H1 (cell line): ENCODE measurements at regions not wholly inside any gene's neighbourhood (a gene's known extent, or its start where the extent isn't known, plus 50 kb on each side); places are given as distances from the start of the nearest gene placed in this dataset.

Experiments used
- CTCF ChIA-PET: fragments of 300-600 bp; sonication (Branson Sonifier 250); formaldehyde crosslinking; loops from one replicate; lab custom pipeline; 2021; ENCODE audit not compliant: partially characterized antibody; lab: Charles Lee
- POLR2A ChIA-PET: fragments of 300-600 bp; sonication (Branson Sonifier 250); formaldehyde crosslinking; loops from one replicate; lab custom pipeline; 2021; ENCODE audit warnings: inconsistent platforms; ENCODE audit not compliant: partially characterized antibody; lab: Charles Lee
- DNase-seq, 2 experiments: peaks; one replicate each; pipeline versions ENCODE4 v3.0.0 to v3.0.0-alpha.2; 2010 to 2022; ENCODE audit warnings: low spot score in 2 of 2, low read depth in 1 of 2, mixed read lengths in 1 of 2
- FAIRE-seq: peaks from 2 replicates; lab custom pipeline; 2011; peaks lifted over from hg19 to GRCh38; lab: Jason Lieb, UNC
- H2AFZ ChIP-seq: 2 replicates; pipeline ENCODE4 v1.8.1; 2012; ENCODE audit warnings: low read length, inconsistent platforms
- H2AK5ac ChIP-seq: 2 replicates; pipeline ENCODE4 v1.6.1; 2013; ENCODE audit warnings: low read depth, low read length
- H2BK120ac ChIP-seq: replicated peaks from 2 replicates; pipeline ENCODE3; 2013; ENCODE audit warnings: low read depth, low read length, inconsistent platforms
- H2BK12ac ChIP-seq: 2 replicates; pipeline ENCODE4 v1.6.1; 2013; ENCODE audit warnings: low read depth, low read length
- H2BK15ac ChIP-seq: 2 replicates; pipeline ENCODE4 v1.6.1; 2013; ENCODE audit warnings: low read length
- H2BK20ac ChIP-seq: 2 replicates; pipeline ENCODE4 v1.6.1; 2013; ENCODE audit warnings: low read length
- H2BK5ac ChIP-seq: 2 replicates; pipeline ENCODE4 v1.6.1; 2013; ENCODE audit warnings: low read depth, low read length
- H3K14ac ChIP-seq: 2 replicates; pipeline ENCODE4 v1.6.1; 2013; ENCODE audit warnings: inconsistent platforms; ENCODE audit not compliant: insufficient read length
- H3K18ac ChIP-seq: 2 replicates; pipeline ENCODE4 v1.6.1; 2013; ENCODE audit warnings: low read length; ENCODE audit errors: extremely low read depth
- H3K23ac ChIP-seq: 2 replicates; pipeline ENCODE4 v1.6.1; 2013; ENCODE audit warnings: inconsistent platforms; ENCODE audit not compliant: insufficient read length
- H3K23me2 ChIP-seq: 2 replicates; pipeline ENCODE4 v1.6.1; 2013; ENCODE audit warnings: low read depth, low read length
- H3K27ac ChIP-seq: 2 replicates; pipeline ENCODE4 v1.6.1; 2011; ENCODE audit warnings: low read depth, low read length, inconsistent platforms
- H3K27me3 ChIP-seq, 4 experiments: replicated peaks in 1 of 4; 1 replicate in 1 of 4; 2 replicates in 3 of 4; pipeline versions ENCODE4 v1.6.1 to v1.8.1; 2011 to 2013; ENCODE audit warnings: low read length in 3 of 4, mild to moderate bottlenecking in 3 of 4, inconsistent platforms in 2 of 4, mixed read lengths in 2 of 4, moderate library complexity in 1 of 4; ENCODE audit not compliant: control insufficient read depth in 3 of 4, insufficient read depth in 3 of 4; ENCODE audit errors: extremely low read depth in 1 of 4
- H3K36me3 ChIP-seq, 4 experiments: 2 replicates each; pipeline versions ENCODE4 v1.6.1 to v1.8.1; 2011 to 2013; ENCODE audit warnings: mild to moderate bottlenecking in 4 of 4, low read length in 3 of 4, moderate library complexity in 2 of 4, control low read depth in 1 of 4, inconsistent platforms in 1 of 4; ENCODE audit not compliant: insufficient read depth in 4 of 4, control insufficient read depth in 2 of 4
- H3K4ac ChIP-seq: replicated peaks from 2 replicates; pipeline ENCODE3; 2013; ENCODE audit warnings: low read length, low read depth, mixed read lengths, inconsistent platforms; ENCODE audit not compliant: insufficient read length
- H3K4me1 ChIP-seq, 4 experiments: replicated peaks in 1 of 4; 1 replicate in 1 of 4; 2 replicates in 3 of 4; pipeline versions ENCODE4 v1.6.1 to v1.8.1; 2011 to 2013; ENCODE audit warnings: low read length in 3 of 4, inconsistent platforms in 2 of 4, mixed read lengths in 1 of 4; ENCODE audit not compliant: insufficient read depth in 4 of 4, control insufficient read depth in 3 of 4
- H3K4me2 ChIP-seq, 2 experiments: 2 replicates each; pipeline versions ENCODE4 v1.6.1 to v1.8.1; 2011 to 2013; ENCODE audit warnings: low read depth in 2 of 2, low read length in 2 of 2, control low read depth in 1 of 2, inconsistent platforms in 1 of 2, mild to moderate bottlenecking in 1 of 2; ENCODE audit not compliant: insufficient read depth in 1 of 2
- H3K4me3 ChIP-seq, 4 experiments: fragments of 200-600, 300-600 bp in 1 of 4; sonication (generic), shearing (Covaris generic), sonication (Bioruptor Twin) in 1 of 4; 2 replicates each; pipeline versions ENCODE4 v1.5.1 to v1.8.1; 2011 to 2016; ENCODE audit warnings: low read length in 4 of 4, low read depth in 3 of 4, control low read depth in 2 of 4, inconsistent platforms in 2 of 4, mild to moderate bottlenecking in 2 of 4, mixed read lengths in 1 of 4, moderate library complexity in 1 of 4; ENCODE audit not compliant: insufficient read depth in 2 of 4; ENCODE audit errors: extremely low read depth in 1 of 4
- H3K56ac ChIP-seq: replicated peaks from 2 replicates; pipeline ENCODE3; 2013; ENCODE audit warnings: low read depth, mild to moderate bottlenecking, mixed read lengths, low read length, inconsistent platforms; ENCODE audit not compliant: insufficient read length
- H3K79me1 ChIP-seq: 2 replicates; pipeline ENCODE4 v1.6.1; 2013; ENCODE audit warnings: low read depth, low read length, control low read depth
- H3K79me2 ChIP-seq, 2 experiments: 2 replicates each; pipeline versions ENCODE4 v1.6.1 to v1.8.1; 2012 to 2013; ENCODE audit warnings: low read length in 2 of 2, mild to moderate bottlenecking in 2 of 2, inconsistent platforms in 1 of 2; ENCODE audit not compliant: insufficient read depth in 2 of 2, control insufficient read depth in 1 of 2
- H3K9ac ChIP-seq, 4 experiments: replicated peaks in 1 of 4; 1 replicate in 1 of 4; 2 replicates in 3 of 4; pipeline versions ENCODE4 v1.6.1 to v1.8.1; 2011 to 2013; ENCODE audit warnings: low read depth in 3 of 4, low read length in 3 of 4, control low read depth in 2 of 4, mild to moderate bottlenecking in 2 of 4, moderate library complexity in 2 of 4, inconsistent platforms in 1 of 4; ENCODE audit errors: extremely low read depth in 1 of 4
- H3K9me3 ChIP-seq, 2 experiments: 2 replicates each; pipeline versions ENCODE4 v1.6.1 to v1.8.1; 2012 to 2013; ENCODE audit warnings: mild to moderate bottlenecking in 2 of 2, moderate library complexity in 2 of 2, control low read depth in 1 of 2, inconsistent platforms in 1 of 2, low read depth in 1 of 2, low read length in 1 of 2, mixed read lengths in 1 of 2; ENCODE audit not compliant: insufficient read depth in 2 of 2
- H4K20me1 ChIP-seq, 2 experiments: replicated peaks in 1 of 2; 2 replicates each; pipeline versions ENCODE3 to v1.8.1; 2011 to 2013; ENCODE audit warnings: inconsistent platforms in 2 of 2, low read length in 2 of 2, mild to moderate bottlenecking in 1 of 2; ENCODE audit not compliant: insufficient read depth in 2 of 2, control insufficient read depth in 1 of 2
- H4K5ac ChIP-seq: 2 replicates; pipeline ENCODE4 v1.6.1; 2013; ENCODE audit warnings: low read length, low read depth, mixed read lengths, inconsistent platforms; ENCODE audit not compliant: insufficient read length
- H4K8ac ChIP-seq: 2 replicates; pipeline ENCODE4 v1.8.0; 2013; ENCODE audit warnings: mild to moderate bottlenecking, moderate library complexity, low read length, inconsistent platforms; ENCODE audit not compliant: insufficient read depth; ENCODE audit errors: extremely low read depth
- H4K91ac ChIP-seq: replicated peaks from 2 replicates; pipeline ENCODE3; 2013; ENCODE audit warnings: low read length, mixed read lengths, inconsistent platforms; ENCODE audit not compliant: insufficient read length
- CTCF ChIP-seq, 3 experiments: IDR thresholded peaks; 1 replicate in 2 of 3; 2 replicates in 1 of 3; pipeline versions ENCODE4 v1.5.1 to v1.6.1; 2011; ENCODE audit warnings: low read length in 3 of 3, mild to moderate bottlenecking in 3 of 3, inconsistent platforms in 2 of 3, low read depth in 1 of 3, moderate library complexity in 1 of 3; ENCODE audit not compliant: insufficient read depth in 1 of 3; ENCODE audit errors: control extremely low read depth in 1 of 3
- JUN ChIP-seq: IDR thresholded peaks from 2 replicates; pipeline ENCODE4 v1.6.1; 2011; ENCODE audit warnings: low read depth, mild to moderate bottlenecking, improper control_type of control experiment, low read length
- KDM5A ChIP-seq: fragments of 200-600 bp; IDR thresholded peaks from 2 replicates; pipeline ENCODE4 v1.7.1; 2012; ENCODE audit warnings: mild to moderate bottlenecking, low read length, inconsistent platforms, mixed read lengths
- MAFK ChIP-seq: IDR thresholded peaks from 2 replicates; pipeline ENCODE4 v1.6.1; 2012; ENCODE audit warnings: low read depth, mild to moderate bottlenecking, improper control_type of control experiment, low read length
- RFX5 ChIP-seq: IDR thresholded peaks from 2 replicates; pipeline ENCODE4 v1.6.1; 2011; ENCODE audit warnings: low read depth, low read length, improper control_type of control experiment, borderline replicate concordance
- SAP30 ChIP-seq: fragments of 300-600 bp; sonication (generic); IDR thresholded peaks from 2 replicates; pipeline ENCODE4 v1.7.1; 2012; ENCODE audit warnings: low read length, moderate library complexity, mild to moderate bottlenecking, inconsistent platforms; ENCODE audit not compliant: insufficient read depth, insufficient replicate concordance
- TBP ChIP-seq: IDR thresholded peaks from 2 replicates; pipeline ENCODE4 v1.6.1; 2011; ENCODE audit warnings: low read depth, low read length, improper control_type of control experiment
- TCF12 ChIP-seq: IDR thresholded peaks from 2 replicates; pipeline ENCODE4 v1.6.1; 2011; ENCODE audit warnings: low read depth, mild to moderate bottlenecking, low read length
- YY1 ChIP-seq: IDR thresholded peaks from 2 replicates; pipeline ENCODE4 v1.6.1; 2011; ENCODE audit warnings: low read depth, mild to moderate bottlenecking, low read length
- WGBS, 2 experiments: shearing (Covaris generic) in 1 of 2; methylation state at CpG; one replicate each; pipeline versions ENCODE4 v1.1.6 to v1.1.7; 2013 to 2015; ENCODE audit warnings: low lambda C conversion rate in 2 of 2, mixed read lengths in 2 of 2, inconsistent platforms in 1 of 2, low coverage in 1 of 2, missing lambda C conversion rate in 1 of 2; ENCODE audit not compliant: insufficient replicate concordance in 2 of 2, insufficient coverage in 1 of 2, insufficient read length in 1 of 2; ENCODE audit errors: extremely low coverage in 1 of 2, missing lambda C conversion rate in 1 of 2; 5-methylcytosine and 5-hydroxymethylcytosine counted together

DNA sequence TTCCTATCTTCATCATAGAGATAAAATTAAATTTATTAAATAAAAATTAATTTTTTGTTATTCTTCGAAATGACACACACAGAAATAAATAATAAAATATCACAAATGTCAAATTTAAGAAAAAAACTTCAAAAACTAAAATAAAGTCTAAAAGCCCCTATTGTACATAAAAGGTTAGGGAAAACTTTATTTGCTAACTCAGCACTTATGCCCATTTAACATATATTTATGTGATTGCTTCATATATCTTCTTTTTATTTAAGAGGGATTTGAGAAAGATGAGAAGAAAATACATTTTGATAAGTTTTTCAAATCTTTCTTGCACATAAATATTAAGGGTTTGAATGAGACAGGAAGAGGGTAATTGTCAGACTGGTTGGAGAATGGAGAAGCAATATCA, 2350.4 kb upstream of the RAG2 start:
- no peak overlapping the region for H2BK20ac ChIP-seq
- no peak overlapping the region for H4K5ac ChIP-seq
- no peaks in the 10 kb centered on the region for H4K20me1 ChIP-seq
- H2BK12ac ChIP-seq = no peak overlapping the region
- no peak overlapping the region for H3K4me3 ChIP-seq
- no peak overlapping the region for H3K23ac ChIP-seq
- H4K91ac ChIP-seq = no peak overlapping the region
- no peaks in the 10 kb centered on the region for H3K23me2 ChIP-seq
- H3K18ac ChIP-seq = no peak overlapping the region
- no peak overlapping the region for H3K14ac ChIP-seq
- H2BK15ac ChIP-seq = no peak overlapping the region
- H3K36me3 ChIP-seq = no peaks in the 10 kb centered on the region
- no peak overlapping the region for H2BK120ac ChIP-seq
- H2AFZ ChIP-seq = no peak overlapping the region
- no peak overlapping the region for H2AK5ac ChIP-seq
- ChIA-PET CTCF (no interaction called here), POLR2A (no interaction called here)
- no peak overlapping the region for H3K56ac ChIP-seq
- peaks cover 0 to 3% of the 10 kb centered on the region in 2 experiments; a peak in 2 of 4 replicates for H3K9me3 ChIP-seq
- FAIRE-seq = no peak
- no peaks in the 10 kb centered on the region for H3K4me1 ChIP-seq
- H3K4ac ChIP-seq = no peak overlapping the region
- H3K27ac ChIP-seq = no peak overlapping the region
- TF ChIP-seq KDM5A (no peak), JUN (no peak), MAFK (peak; percentile 91; the same call in 1 of the 2 replicates), RFX5 (no peak), TCF12 (no peak), YY1 (no peak), SAP30 (no peak), CTCF (IDR thresholded peaks at IDR 0.05; ENCODE audit: control extremely low read depth in 1 of 3, insufficient read depth in 1 of 3, low read depth in 1 of 3, low read length in 3 of 3) (no peak), TBP (no peak)
- TF ChIP-seq, all 59 proteins: peak for 1
- WGBS, 2 experiments = 100% methylated on average over 1 of the region's 1 CpG; no CpG with 5 or more reads in 1 of the 2 experiments
- H3K27me3 ChIP-seq = no peaks in the 10 kb centered on the region
- no peak for DNase-seq
- no peak overlapping the region for H3K9ac ChIP-seq
- H3K4me2 ChIP-seq = no peak overlapping the region
- no peaks in the 10 kb centered on the region for H3K79me2 ChIP-seq
- H3K79me1 ChIP-seq = no peaks in the 10 kb centered on the region
- H2BK5ac ChIP-seq = no peak overlapping the region
- no peak overlapping the region for H4K8ac ChIP-seq
